Bronchial epithelial cell (primary cell): ENCODE measurements at regions not wholly inside any gene's neighbourhood (a gene's known extent, or its start where the extent isn't known, plus 50 kb on each side); places are given as distances from the start of the nearest gene placed in this dataset.

ENCODE experiments used
- DNase-seq: peaks from one replicate; pipeline ENCODE4 v3.0.0-alpha.2; 2010; ENCODE audit warnings: low read depth
- FAIRE-seq: peaks from 2 replicates; lab custom pipeline; 2011; peaks lifted over from hg19 to GRCh38; lab: Jason Lieb, UNC
- H3K27me3 ChIP-seq: 2 replicates; pipeline ENCODE4 v1.5.1; 2011; ENCODE audit warnings: low read length; ENCODE audit not compliant: control insufficient read depth, insufficient read depth
- H3K36me3 ChIP-seq: 2 replicates; pipeline ENCODE4 v1.5.1; 2011; ENCODE audit warnings: low read length; ENCODE audit not compliant: control insufficient read depth, insufficient read depth
- H3K4me3 ChIP-seq: 2 replicates; pipeline ENCODE4 v1.5.1; 2011; ENCODE audit warnings: mild to moderate bottlenecking, low read depth, low read length, control low read depth
- TF ChIP-seq, protein P1 (sequence below): IDR thresholded peaks from 2 replicates; pipeline ENCODE4 v1.5.1; 2011; ENCODE audit warnings: mild to moderate bottlenecking, moderate library complexity, low read length, control low read depth, inconsistent platforms; ENCODE audit not compliant: insufficient read depth, severe bottlenecking

DNA sequence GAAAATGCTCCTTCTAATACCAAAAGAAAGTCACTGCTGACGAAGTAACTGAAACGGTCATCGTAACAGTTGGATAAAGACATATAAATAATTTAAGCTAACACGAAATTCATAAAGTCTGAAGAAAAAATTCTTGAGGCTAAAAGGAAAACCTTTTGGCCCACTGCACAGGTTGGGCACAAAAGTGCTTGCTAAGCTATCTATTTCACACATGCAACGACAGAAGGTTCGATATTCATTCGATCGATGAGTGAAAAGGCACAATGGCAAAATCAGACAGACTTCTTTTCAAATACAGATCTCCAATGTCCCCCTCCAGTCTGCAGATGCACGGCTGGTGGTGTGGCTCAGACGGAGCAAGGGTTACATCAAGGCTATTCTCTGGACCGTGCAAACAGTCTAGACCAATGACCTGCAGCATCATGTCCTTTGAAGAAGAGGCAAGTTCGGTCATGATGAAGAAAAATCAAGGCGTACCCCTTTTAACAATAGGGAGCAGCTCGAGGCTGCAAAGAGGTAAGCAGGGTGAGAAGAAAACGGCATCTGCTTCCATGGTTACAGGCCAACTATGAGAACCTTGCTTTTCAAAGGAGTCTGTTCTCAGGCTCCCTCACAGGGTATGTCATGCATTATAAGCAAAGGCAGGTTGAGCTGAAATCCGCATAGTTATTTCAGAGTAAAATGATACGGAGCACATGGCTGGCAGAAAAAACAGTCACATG is 579.6 kb downstream of the USP25 start:
- no peak overlapping the region for H3K4me3 ChIP-seq
- no peak for DNase-seq
- no peaks in the 10 kb centered on the region for H3K36me3 ChIP-seq
- no peaks in the 10 kb centered on the region for H3K27me3 ChIP-seq
- TF ChIP-seq, protein P1, sequence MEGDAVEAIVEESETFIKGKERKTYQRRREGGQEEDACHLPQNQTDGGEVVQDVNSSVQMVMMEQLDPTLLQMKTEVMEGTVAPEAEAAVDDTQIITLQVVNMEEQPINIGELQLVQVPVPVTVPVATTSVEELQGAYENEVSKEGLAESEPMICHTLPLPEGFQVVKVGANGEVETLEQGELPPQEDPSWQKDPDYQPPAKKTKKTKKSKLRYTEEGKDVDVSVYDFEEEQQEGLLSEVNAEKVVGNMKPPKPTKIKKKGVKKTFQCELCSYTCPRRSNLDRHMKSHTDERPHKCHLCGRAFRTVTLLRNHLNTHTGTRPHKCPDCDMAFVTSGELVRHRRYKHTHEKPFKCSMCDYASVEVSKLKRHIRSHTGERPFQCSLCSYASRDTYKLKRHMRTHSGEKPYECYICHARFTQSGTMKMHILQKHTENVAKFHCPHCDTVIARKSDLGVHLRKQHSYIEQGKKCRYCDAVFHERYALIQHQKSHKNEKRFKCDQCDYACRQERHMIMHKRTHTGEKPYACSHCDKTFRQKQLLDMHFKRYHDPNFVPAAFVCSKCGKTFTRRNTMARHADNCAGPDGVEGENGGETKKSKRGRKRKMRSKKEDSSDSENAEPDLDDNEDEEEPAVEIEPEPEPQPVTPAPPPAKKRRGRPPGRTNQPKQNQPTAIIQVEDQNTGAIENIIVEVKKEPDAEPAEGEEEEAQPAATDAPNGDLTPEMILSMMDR, result no peak
- peak; percentile 52 for FAIRE-seq

DNA sequence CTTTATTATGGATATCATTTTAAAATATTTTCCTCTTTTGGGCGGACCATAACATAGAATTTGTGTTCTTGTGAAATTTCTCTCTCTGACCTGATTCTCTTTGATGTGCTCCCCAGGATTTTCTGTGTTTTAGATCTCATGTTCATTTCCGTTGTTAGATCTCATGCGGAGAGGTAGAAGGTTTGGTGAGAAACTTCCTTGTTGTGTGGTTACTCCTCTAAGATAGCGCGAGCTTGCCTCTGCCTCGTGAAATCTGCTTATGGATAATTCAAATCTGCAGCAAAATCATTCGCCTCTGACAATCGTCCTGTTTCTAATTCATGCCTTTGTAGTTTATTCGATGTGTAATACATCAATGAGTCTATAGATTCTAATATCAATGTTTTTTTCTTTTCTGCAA is 580.4 kb downstream of the USP25 start:
- FAIRE-seq (no peak), DNase-seq (no peak)
- Histone ChIP-seq H3K4me3 (no peak overlapping the region), H3K36me3 (no peaks in the 10 kb centered on the region), H3K27me3 (no peaks in the 10 kb centered on the region)
- TF ChIP-seq, protein P1, result no peak

DNA sequence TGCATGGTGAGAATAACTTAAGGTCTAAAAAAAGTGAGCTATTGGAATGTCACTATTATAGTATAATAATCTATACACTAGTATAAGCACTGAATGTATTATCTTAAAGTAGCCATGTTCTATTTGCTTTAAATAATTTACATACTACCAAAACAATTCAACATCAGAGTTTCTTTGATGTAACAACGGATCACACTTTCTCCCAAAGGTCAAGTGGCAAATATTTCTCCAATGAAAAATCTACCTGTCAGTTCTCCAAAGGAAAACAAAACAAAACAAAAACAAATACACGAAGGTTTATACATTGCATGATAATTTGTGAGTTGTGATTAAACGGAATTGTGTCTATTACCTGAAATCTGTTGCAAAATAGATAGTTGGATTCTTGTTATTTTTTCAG is 581.4 kb downstream of the USP25 start:
- Histone ChIP-seq H3K4me3 (no peak overlapping the region), H3K36me3 (no peaks in the 10 kb centered on the region), H3K27me3 (no peaks in the 10 kb centered on the region)
- DNase-seq, result no peak
- TF ChIP-seq, protein P1, result no peak
- FAIRE-seq, result no peak

DNA sequence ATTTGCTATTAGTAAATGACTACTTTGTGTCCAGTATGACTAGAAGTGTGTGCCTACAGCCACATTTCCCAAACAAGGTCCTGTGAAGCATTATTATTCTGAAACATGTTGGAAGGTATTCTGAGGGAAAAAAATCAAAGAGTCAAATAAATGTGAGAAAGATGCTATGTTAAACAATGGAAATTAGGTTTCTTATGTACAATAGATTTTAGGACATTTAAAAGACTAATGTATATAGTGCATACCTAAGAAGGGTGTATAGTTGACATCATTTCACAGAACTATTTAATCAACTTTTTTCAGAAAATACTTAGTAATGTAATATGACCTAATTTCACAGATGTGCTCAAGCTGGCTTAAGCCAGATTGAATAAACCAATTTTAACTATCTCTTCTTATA is 582.5 kb downstream of the USP25 start:
- Histone ChIP-seq H3K27me3 (no peaks in the 10 kb centered on the region), H3K36me3 (no peaks in the 10 kb centered on the region), H3K4me3 (no peak overlapping the region)
- no peak for FAIRE-seq
- TF ChIP-seq, protein P1, result no peak
- no peak for DNase-seq

DNA sequence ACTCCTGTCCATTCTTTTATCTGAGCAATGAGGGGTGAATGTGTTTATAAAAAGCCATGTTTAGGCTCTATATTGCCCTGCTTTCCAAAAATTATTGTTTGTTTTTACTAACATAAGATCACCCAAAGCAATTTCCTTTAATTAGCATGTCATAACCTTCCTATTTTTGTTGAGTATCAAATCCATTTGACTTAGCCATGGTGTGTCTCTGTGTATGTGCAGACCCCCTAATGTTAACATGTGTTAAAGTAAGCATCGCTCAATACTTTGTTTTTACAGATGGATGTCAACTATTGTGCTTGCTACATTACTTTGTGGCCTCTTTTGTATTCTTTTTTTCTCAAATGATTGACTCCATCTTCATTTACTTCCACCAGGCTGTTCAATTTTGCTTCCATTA is 585.4 kb downstream of the USP25 start:
- TF ChIP-seq, protein P1, result no peak
- DNase-seq, result no peak
- FAIRE-seq, result no peak
- Histone ChIP-seq H3K27me3 (no peaks in the 10 kb centered on the region), H3K36me3 (no peaks in the 10 kb centered on the region), H3K4me3 (no peak overlapping the region)
